ENCODE measurements at regions not wholly inside any gene's neighbourhood (a gene's known extent, or its start where the extent isn't known, plus 50 kb on each side); places are given as distances from the start of the nearest gene placed in this dataset.

DNA sequence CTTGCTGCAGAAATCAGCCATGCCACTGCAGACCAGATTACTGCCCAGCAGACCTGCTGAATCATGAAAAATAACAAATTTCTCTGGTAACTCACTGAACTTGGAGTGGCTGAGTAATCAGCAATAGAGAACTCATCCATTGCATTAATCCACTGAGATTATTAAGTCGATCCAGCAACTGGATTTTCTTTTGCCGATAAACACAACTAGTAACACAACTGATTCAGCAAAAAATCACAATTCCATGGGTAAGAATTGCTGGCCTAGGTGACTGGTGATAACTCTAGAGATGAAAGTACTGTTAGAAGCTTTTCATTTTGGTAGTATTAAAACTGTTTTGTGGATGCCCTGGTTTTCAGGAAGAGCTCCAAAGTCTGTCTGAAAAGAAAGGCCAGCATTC is 214.5 kb downstream of the ETV1 start:
- no peak for TF ChIP-seq ELF4 (IDR thresholded peaks at IDR 0.05)
- no peak for TF ChIP-seq PKNOX1 (IDR thresholded peaks at IDR 0.05)
- no peak for TF ChIP-seq FOXM1 (IDR thresholded peaks at IDR 0.05; ENCODE audit: borderline replicate concordance)
- TF ChIP-seq ARNT (IDR thresholded peaks at IDR 0.05) = no peak
- TF ChIP-seq SP1 (IDR thresholded peaks at IDR 0.05) = no peak
- TF ChIP-seq SUZ12 (IDR thresholded peaks at IDR 0.05) = no peak
- no peak for TF ChIP-seq FOXK2 (IDR thresholded peaks at IDR 0.05)
- TF ChIP-seq TARDBP (IDR thresholded peaks at IDR 0.05) = no peak

Data from HEK293T (cell line).